ENCODE measurements at regions not wholly inside any gene's neighbourhood (a gene's known extent, or its start where the extent isn't known, plus 50 kb on each side); places are given as distances from the start of the nearest gene placed in this dataset.
A peak's percentile ranks its signal among the peaks of the same experiment; 100 is the strongest.
"Not testable (repeated sequence)": the region's sequence is repeated elsewhere in the genome, so short reads cannot be mapped to it uniquely, and the experiment has no call there.

GRCh38 chr3:64783200-64783599 lies 95.4 kb upstream of the ADAMTS9 start:
- H3K4me3 ChIP-seq (replicated peaks in 1 of 3), result no peak overlapping the region
- no peak for DNase-seq
- H3K9me3 ChIP-seq, result no peaks in the 10 kb centered on the region
- H3K4me1 ChIP-seq, result no peaks in the 10 kb centered on the region
- TF ChIP-seq, protein P1, sequence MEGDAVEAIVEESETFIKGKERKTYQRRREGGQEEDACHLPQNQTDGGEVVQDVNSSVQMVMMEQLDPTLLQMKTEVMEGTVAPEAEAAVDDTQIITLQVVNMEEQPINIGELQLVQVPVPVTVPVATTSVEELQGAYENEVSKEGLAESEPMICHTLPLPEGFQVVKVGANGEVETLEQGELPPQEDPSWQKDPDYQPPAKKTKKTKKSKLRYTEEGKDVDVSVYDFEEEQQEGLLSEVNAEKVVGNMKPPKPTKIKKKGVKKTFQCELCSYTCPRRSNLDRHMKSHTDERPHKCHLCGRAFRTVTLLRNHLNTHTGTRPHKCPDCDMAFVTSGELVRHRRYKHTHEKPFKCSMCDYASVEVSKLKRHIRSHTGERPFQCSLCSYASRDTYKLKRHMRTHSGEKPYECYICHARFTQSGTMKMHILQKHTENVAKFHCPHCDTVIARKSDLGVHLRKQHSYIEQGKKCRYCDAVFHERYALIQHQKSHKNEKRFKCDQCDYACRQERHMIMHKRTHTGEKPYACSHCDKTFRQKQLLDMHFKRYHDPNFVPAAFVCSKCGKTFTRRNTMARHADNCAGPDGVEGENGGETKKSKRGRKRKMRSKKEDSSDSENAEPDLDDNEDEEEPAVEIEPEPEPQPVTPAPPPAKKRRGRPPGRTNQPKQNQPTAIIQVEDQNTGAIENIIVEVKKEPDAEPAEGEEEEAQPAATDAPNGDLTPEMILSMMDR (IDR thresholded peaks at IDR 0.05), result no peak
- TF ChIP-seq POLR2A (IDR thresholded peaks at IDR 0.05), result no peak
- intact Hi-C loops (cut with DNase I), result no loop called here
- H3K27ac ChIP-seq, result no peak overlapping the region
- H3K27me3 ChIP-seq, result no peaks in the 10 kb centered on the region
- no peaks in the 10 kb centered on the region for H3K36me3 ChIP-seq

- WGBS, 2 donors, result 89 to 97% methylated on average over 4 of the region's 4 CpGs
- DNase-seq; H3K4me1 ChIP-seq; intact Hi-C loops (cut with DNase I); H3K27ac ChIP-seq; H3K36me3 ChIP-seq; H3K27me3 ChIP-seq; H3K9me3 ChIP-seq; H3K4me3 ChIP-seq (replicated peaks in 1 of 3): not testable (repeated sequence)
Observed at GRCh38 chr3:64780923-64781322, 93.1 kb upstream of the ADAMTS9 start.

- H3K9me3 ChIP-seq, result no peaks in the 10 kb centered on the region
- H3K4me1 ChIP-seq, result no peaks in the 10 kb centered on the region
- no peaks in the 10 kb centered on the region for H3K36me3 ChIP-seq
- no peak overlapping the region for H3K27ac ChIP-seq
- DNase-seq, result peak; percentile 23 to 51
- no peaks in the 10 kb centered on the region for H3K27me3 ChIP-seq
- H3K4me3 ChIP-seq (replicated peaks in 1 of 3), result no peak overlapping the region
- intact Hi-C loops (cut with DNase I), result no loop called here
- 39 to 64% methylated on average over 5 of the region's 5 CpGs for WGBS, 2 donors
- TF ChIP-seq POLR2A (IDR thresholded peaks at IDR 0.05), result no peak
- TF ChIP-seq, protein P1 (IDR thresholded peaks at IDR 0.05), result no peak
Observed at GRCh38 chr3:64773137-64773536, 85.3 kb upstream of the ADAMTS9 start.

- Histone ChIP-seq H3K27me3 (no peaks in the 10 kb centered on the region), H3K9me3 (no peaks in the 10 kb centered on the region), H3K4me1 (peaks cover 19 to 30% of the 10 kb centered on the region in 2 donors), H3K36me3 (no peaks in the 10 kb centered on the region), H3K4me3 (replicated peaks in 1 of 3) (no peak overlapping the region), H3K27ac (no peak overlapping the region)
- intact Hi-C loops (cut with DNase I), result no loop called here
- TF ChIP-seq, protein P1 (IDR thresholded peaks at IDR 0.05), result no peak
- TF ChIP-seq POLR2A (IDR thresholded peaks at IDR 0.05), result no peak
- DNase-seq, result no peak
- WGBS, 2 donors, result 61 to 78% methylated on average over 4 of the region's 4 CpGs
Observed at GRCh38 chr3:64766440-64766839, 78.6 kb upstream of the ADAMTS9 start.

DNA sequence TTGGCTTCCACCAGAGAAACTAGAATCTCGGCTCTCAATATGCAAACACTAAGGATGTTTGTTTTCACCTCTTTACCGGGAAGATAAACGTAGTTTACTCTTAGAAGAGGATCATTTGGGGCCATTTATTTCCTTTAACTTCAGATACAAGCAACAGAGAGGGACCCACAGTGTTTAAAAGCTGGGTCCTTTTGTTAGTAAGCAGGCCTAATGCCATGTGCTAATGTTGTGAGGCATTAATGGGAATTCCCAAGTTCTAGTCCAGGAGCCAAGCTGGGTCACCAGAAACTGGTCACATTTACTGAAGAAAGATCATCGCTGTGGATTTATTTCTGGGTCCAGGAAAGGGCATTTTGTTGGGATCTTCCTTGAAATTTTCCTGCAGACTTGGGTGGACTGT lies 78.1 kb upstream of the ADAMTS9 start:
- Histone ChIP-seq H3K27me3 (no peaks in the 10 kb centered on the region), H3K4me3 (replicated peaks in 1 of 3) (no peak overlapping the region), H3K4me1 (peaks cover 24 to 35% of the 10 kb centered on the region in 2 donors), H3K36me3 (no peaks in the 10 kb centered on the region), H3K27ac (peak overlapping the region in 1 of 3 donors; percentile 45), H3K9me3 (no peaks in the 10 kb centered on the region)
- intact Hi-C loops (cut with DNase I), result no loop called here
- TF ChIP-seq, protein P1 (IDR thresholded peaks at IDR 0.05), result no peak
- no peak for TF ChIP-seq POLR2A (IDR thresholded peaks at IDR 0.05)
- WGBS, 2 donors, result 54 to 73% methylated on average over 4 of the region's 4 CpGs
- DNase-seq, result no peak

DNA sequence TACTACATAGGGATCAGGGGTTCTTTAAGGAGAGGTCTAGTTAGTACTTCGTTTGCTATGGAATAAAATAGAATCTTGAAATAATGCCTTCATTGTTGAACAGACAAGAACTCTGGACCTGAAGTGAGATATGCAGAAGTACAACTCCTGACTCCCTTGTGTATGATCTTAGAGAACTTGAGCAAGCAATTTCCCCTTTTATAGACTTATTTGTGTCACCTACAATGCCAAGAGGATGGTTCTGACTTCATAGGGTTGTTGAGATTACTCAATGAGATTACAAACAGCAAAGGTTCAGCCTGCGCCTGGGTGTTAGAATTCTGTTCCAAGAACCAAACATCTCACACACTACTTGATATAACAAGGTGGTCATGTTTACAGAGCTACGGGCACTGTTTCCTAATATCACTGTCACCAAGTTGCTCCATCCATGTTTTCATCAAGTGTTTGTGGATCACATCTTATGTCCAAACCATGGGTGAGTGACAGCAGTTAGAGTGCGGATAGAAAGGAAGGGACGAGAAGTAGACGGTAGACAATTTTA lies 76.7 kb upstream of the ADAMTS9 start:
- intact Hi-C loops (cut with DNase I), result no loop called here
- Histone ChIP-seq H3K9me3 (no peaks in the 10 kb centered on the region), H3K27ac (no peak overlapping the region), H3K4me3 (replicated peaks in 1 of 3) (no peak overlapping the region), H3K36me3 (no peaks in the 10 kb centered on the region), H3K27me3 (no peaks in the 10 kb centered on the region), H3K4me1 (peaks cover 38 to 49% of the 10 kb centered on the region in 2 donors)
- DNase-seq, result no peak
- WGBS, 2 donors, result 90 to 96% methylated on average over 6 of the region's 6 CpGs
- TF ChIP-seq, protein P1 (IDR thresholded peaks at IDR 0.05), result no peak
- TF ChIP-seq POLR2A (IDR thresholded peaks at IDR 0.05), result no peak

Data from thyroid gland (tissue), 4 donors.